ENCODE measurements at regions not wholly inside any gene's neighbourhood (a gene's known extent, or its start where the extent isn't known, plus 50 kb on each side); places are given as distances from the start of the nearest gene placed in this dataset.

- H3K27me3 ChIP-seq (replicated peaks in 1 of 7): no peaks in the 10 kb centered on the region
- H3K36me3 ChIP-seq: no peaks in the 10 kb centered on the region
- no peaks in the 10 kb centered on the region for H3K9me3 ChIP-seq
- no peaks in the 10 kb centered on the region for H3K4me1 ChIP-seq
- intact Hi-C loops (cut with DNase I; ENCODE audit: low total_unique reads): no loop called here
- WGBS, 5 donors: 74 to 92% (median 82%) methylated on average over 3 of the region's 3 CpGs
- H3K4me3 ChIP-seq: no peak overlapping the region
- TF ChIP-seq POLR2A (IDR thresholded peaks at IDR 0.05): no peak
- TF ChIP-seq CTCF (IDR thresholded peaks at IDR 0.05 in 8 of 11, conservative IDR thresholded peaks at IDR 0.05 in 3 of 11): no peak
- TF ChIP-seq POLR2AphosphoS5 (IDR thresholded peaks at IDR 0.05): no peak
- H3K27ac ChIP-seq: no peak overlapping the region
- no peak for DNase-seq
Observed at GRCh38 chr5:114261989-114262388, 99.9 kb upstream of the KCNN2 start.

- Histone ChIP-seq H3K27ac (no peak overlapping the region), H3K27me3 (replicated peaks in 1 of 7) (no peaks in the 10 kb centered on the region), H3K9me3 (no peaks in the 10 kb centered on the region), H3K36me3 (no peaks in the 10 kb centered on the region), H3K4me3 (no peak overlapping the region), H3K4me1 (no peaks in the 10 kb centered on the region)
- no peak for DNase-seq
- no peak for TF ChIP-seq POLR2AphosphoS5 (IDR thresholded peaks at IDR 0.05)
- no peak for TF ChIP-seq POLR2A (IDR thresholded peaks at IDR 0.05)
- TF ChIP-seq CTCF (IDR thresholded peaks at IDR 0.05 in 8 of 11, conservative IDR thresholded peaks at IDR 0.05 in 3 of 11): no peak
- intact Hi-C loops (cut with DNase I; ENCODE audit: low total_unique reads): no loop called here
- 44 to 74% (median 59%) methylated on average over 2 of the region's 2 CpGs for WGBS, 5 donors
Observed at GRCh38 chr5:114265432-114266060, 96.3 kb upstream of the KCNN2 start.

- Histone ChIP-seq H3K4me3 (no peak overlapping the region), H3K4me1 (no peaks in the 10 kb centered on the region), H3K36me3 (no peaks in the 10 kb centered on the region), H3K27me3 (replicated peaks in 1 of 7) (no peaks in the 10 kb centered on the region), H3K27ac (no peak overlapping the region), H3K9me3 (no peaks in the 10 kb centered on the region)
- TF ChIP-seq POLR2AphosphoS5 (IDR thresholded peaks at IDR 0.05) (no peak), CTCF (IDR thresholded peaks at IDR 0.05 in 8 of 11, conservative IDR thresholded peaks at IDR 0.05 in 3 of 11) (no peak), POLR2A (IDR thresholded peaks at IDR 0.05) (no peak)
- intact Hi-C loops (cut with DNase I; ENCODE audit: low total_unique reads): no loop called here
- no peak for DNase-seq
- WGBS, 5 donors: 68 to 94% (median 77%) methylated on average over 1 of the region's 1 CpG
Observed at GRCh38 chr5:114266374-114266773, 95.5 kb upstream of the KCNN2 start.

GRCh38 chr5:114296191-114296590 is 65.7 kb upstream of the KCNN2 start:
- Histone ChIP-seq H3K36me3 (no peaks in the 10 kb centered on the region), H3K27ac (no peak overlapping the region), H3K27me3 (replicated peaks in 1 of 7) (no peaks in the 10 kb centered on the region), H3K9me3 (peaks cover 0 to 8% (median 0%) of the 10 kb centered on the region in 8 donors), H3K4me3 (no peak overlapping the region), H3K4me1 (no peaks in the 10 kb centered on the region)
- TF ChIP-seq POLR2A (IDR thresholded peaks at IDR 0.05): no peak
- no peak for TF ChIP-seq POLR2AphosphoS5 (IDR thresholded peaks at IDR 0.05)
- TF ChIP-seq CTCF (IDR thresholded peaks at IDR 0.05 in 8 of 11, conservative IDR thresholded peaks at IDR 0.05 in 3 of 11): no peak
- intact Hi-C loops (cut with DNase I; ENCODE audit: low total_unique reads): no loop called here
- WGBS, 5 donors: 64 to 97% (median 78%) methylated on average over 1 of the region's 1 CpG
- DNase-seq: no peak
